ENCODE measurements at regions not wholly inside any gene's neighbourhood (a gene's known extent, or its start where the extent isn't known, plus 50 kb on each side); places are given as distances from the start of the nearest gene placed in this dataset.
A peak's percentile ranks its signal among the peaks of the same experiment; 100 is the strongest.
"Not testable (repeated sequence)": the region's sequence is repeated elsewhere in the genome, so short reads cannot be mapped to it uniquely, and the experiment has no call there.

- not testable (repeated sequence) for H3K4me3 ChIP-seq (ENCODE audit: low read length in 2 of 2); H3K27me3 ChIP-seq (ENCODE audit: control insufficient read depth in 2 of 2, insufficient read depth in 2 of 2, low read length in 2 of 2); H3K36me3 ChIP-seq (ENCODE audit: control insufficient read depth in 2 of 2, insufficient read depth in 2 of 2, low read length in 2 of 2); H3K9ac ChIP-seq (ENCODE audit: low read depth in 1 of 2, low read length in 2 of 2); H3K9me3 ChIP-seq (ENCODE audit: control insufficient read depth in 2 of 2, low read length in 2 of 2)
- peak overlapping the region in 1 of 2 donors; percentile 93 for H3K27ac ChIP-seq (ENCODE audit: low read depth in 2 of 2, low read length in 2 of 2)
- H3K4me1 ChIP-seq (ENCODE audit: control insufficient read depth in 2 of 2, insufficient read depth in 2 of 2, low read length in 2 of 2), result peaks cover 9 to 22% of the 10 kb centered on the region in 2 donors
These were observed 97.1 kb downstream of the TTLL2 start for GRCh38 chr6:167421944-167422343.

DNA sequence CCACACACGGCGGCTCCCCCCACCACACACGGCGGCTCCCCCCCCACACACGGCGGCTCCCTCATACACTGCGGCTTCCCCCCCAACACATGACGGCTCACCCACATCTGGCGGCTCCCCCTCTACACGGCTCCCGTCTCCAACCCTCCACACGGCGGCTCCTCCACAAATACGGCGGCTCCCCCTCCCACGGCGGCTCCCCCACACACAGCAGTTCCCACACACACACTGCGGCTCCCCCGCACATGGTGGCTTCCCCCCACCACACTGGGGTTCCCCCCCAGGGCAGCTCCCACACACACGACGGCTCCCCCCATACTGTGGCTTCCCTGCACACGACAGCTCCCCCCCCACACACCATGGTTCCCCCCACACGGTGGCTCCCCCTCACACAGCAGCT is 98.0 kb downstream of the TTLL2 start:
- Histone ChIP-seq H3K9ac (ENCODE audit: low read depth in 1 of 2, low read length in 2 of 2) (no peak overlapping the region), H3K4me1 (ENCODE audit: control insufficient read depth in 2 of 2, insufficient read depth in 2 of 2, low read length in 2 of 2) (peaks cover 9 to 22% of the 10 kb centered on the region in 2 donors), H3K27ac (ENCODE audit: low read depth in 2 of 2, low read length in 2 of 2) (no peak overlapping the region), H3K9me3 (ENCODE audit: control insufficient read depth in 2 of 2, low read length in 2 of 2) (no peaks in the 10 kb centered on the region), H3K36me3 (ENCODE audit: control insufficient read depth in 2 of 2, insufficient read depth in 2 of 2, low read length in 2 of 2) (no peaks in the 10 kb centered on the region), H3K27me3 (ENCODE audit: control insufficient read depth in 2 of 2, insufficient read depth in 2 of 2, low read length in 2 of 2) (no peaks in the 10 kb centered on the region), H3K4me3 (ENCODE audit: low read length in 2 of 2) (no peak overlapping the region)

DNA sequence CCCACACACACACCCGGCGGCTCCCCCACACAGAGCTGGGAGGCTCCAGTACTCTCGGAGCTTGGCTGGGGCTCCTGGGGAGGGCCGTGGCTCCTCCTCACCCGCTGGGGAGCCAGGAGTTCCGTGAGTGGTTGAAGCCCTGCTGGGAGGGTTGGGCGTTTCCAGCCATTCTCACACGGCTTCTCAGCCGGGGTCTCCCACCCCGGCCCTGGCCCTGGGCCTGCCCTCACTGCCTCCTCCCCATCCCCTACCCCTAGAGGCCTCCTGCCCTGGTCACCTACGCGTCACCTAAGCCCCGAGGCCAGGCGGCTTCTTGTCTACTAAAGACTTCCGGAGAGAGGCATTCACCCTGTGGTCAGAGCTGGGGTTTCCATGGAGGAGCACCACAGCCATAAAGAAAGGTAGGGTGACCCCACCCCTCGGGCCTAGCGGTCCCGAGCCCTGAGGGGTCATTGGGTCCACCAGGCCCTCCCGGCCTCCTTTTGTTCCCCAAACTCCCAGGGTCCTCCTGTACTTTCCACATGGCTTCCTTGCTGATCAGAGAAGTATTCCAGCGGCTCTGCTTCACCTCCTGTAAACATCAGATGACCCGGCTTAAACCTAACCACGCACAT is 99.3 kb downstream of the TTLL2 start:
- H3K4me3 ChIP-seq (ENCODE audit: low read length in 2 of 2), result peak overlapping the region in 1 of 2 donors; percentile 31

DNA sequence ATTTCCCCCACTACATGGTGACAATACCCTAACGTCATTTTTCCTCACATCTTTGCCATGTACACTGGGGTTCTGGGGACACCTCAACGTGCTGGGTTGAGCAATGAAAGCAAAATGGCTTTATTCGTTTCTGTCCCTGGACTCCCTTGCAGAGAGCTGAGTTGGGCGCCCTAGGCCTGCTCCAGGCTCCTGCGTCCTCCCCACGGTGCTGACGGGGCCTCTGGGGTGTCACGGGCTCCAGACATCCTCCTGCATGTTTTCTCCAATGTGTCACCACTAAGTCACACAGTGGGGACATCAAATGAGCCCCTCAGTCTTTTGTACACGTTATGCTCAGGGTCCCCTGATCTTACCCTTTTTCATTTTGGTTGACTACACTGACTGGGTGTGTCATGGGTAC is 99.8 kb downstream of the TTLL2 start:
- Histone ChIP-seq H3K9me3 (ENCODE audit: control insufficient read depth in 2 of 2, low read length in 2 of 2) (no peaks in the 10 kb centered on the region), H3K27ac (ENCODE audit: low read depth in 2 of 2, low read length in 2 of 2) (no peak overlapping the region), H3K4me3 (ENCODE audit: low read length in 2 of 2) (peak overlapping the region in 1 of 2 donors; percentile 9), H3K27me3 (ENCODE audit: control insufficient read depth in 2 of 2, insufficient read depth in 2 of 2, low read length in 2 of 2) (no peaks in the 10 kb centered on the region), H3K36me3 (ENCODE audit: control insufficient read depth in 2 of 2, insufficient read depth in 2 of 2, low read length in 2 of 2) (no peaks in the 10 kb centered on the region), H3K4me1 (ENCODE audit: control insufficient read depth in 2 of 2, insufficient read depth in 2 of 2, low read length in 2 of 2) (peaks cover 9 to 22% of the 10 kb centered on the region in 2 donors), H3K9ac (ENCODE audit: low read depth in 1 of 2, low read length in 2 of 2) (no peak overlapping the region)

More for the DNA sequence above, 99.3 kb downstream of the TTLL2 start:
- H3K27ac ChIP-seq (ENCODE audit: low read depth in 2 of 2, low read length in 2 of 2), result peak overlapping the region; percentile 43 to 47
- no peaks in the 10 kb centered on the region for H3K36me3 ChIP-seq (ENCODE audit: control insufficient read depth in 2 of 2, insufficient read depth in 2 of 2, low read length in 2 of 2)
- H3K4me1 ChIP-seq (ENCODE audit: control insufficient read depth in 2 of 2, insufficient read depth in 2 of 2, low read length in 2 of 2), result peaks cover 9 to 22% of the 10 kb centered on the region in 2 donors
- H3K9ac ChIP-seq (ENCODE audit: low read depth in 1 of 2, low read length in 2 of 2), result no peak overlapping the region
- no peaks in the 10 kb centered on the region for H3K9me3 ChIP-seq (ENCODE audit: control insufficient read depth in 2 of 2, low read length in 2 of 2)
- no peaks in the 10 kb centered on the region for H3K27me3 ChIP-seq (ENCODE audit: control insufficient read depth in 2 of 2, insufficient read depth in 2 of 2, low read length in 2 of 2)

DNA sequence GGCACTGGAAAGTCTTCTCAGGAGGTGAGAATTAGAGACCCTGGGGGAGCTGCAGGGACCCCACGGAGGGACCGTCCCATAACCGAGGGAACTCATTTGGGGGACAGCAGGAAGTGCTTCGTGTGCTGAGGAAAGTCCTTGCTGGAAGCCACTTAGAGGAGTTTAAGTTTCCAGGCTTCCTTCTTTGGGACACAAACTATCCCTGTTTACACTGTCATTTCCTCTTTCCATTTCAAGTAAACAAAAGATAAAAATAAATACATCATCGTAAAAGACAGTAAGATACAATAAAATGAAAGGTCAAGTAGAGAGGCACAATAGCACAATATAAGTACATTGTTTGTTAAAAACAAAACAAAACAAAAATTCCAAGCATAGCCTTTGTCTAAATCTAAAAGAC is 101.2 kb downstream of the TTLL2 start:
- Histone ChIP-seq H3K4me1 (ENCODE audit: control insufficient read depth in 2 of 2, insufficient read depth in 2 of 2, low read length in 2 of 2) (peaks cover 5 to 10% of the 10 kb centered on the region in 2 donors), H3K9me3 (ENCODE audit: control insufficient read depth in 2 of 2, low read length in 2 of 2) (no peaks in the 10 kb centered on the region), H3K4me3 (ENCODE audit: low read length in 2 of 2) (no peak overlapping the region), H3K27me3 (ENCODE audit: control insufficient read depth in 2 of 2, insufficient read depth in 2 of 2, low read length in 2 of 2) (no peaks in the 10 kb centered on the region), H3K36me3 (ENCODE audit: control insufficient read depth in 2 of 2, insufficient read depth in 2 of 2, low read length in 2 of 2) (no peaks in the 10 kb centered on the region), H3K27ac (ENCODE audit: low read depth in 2 of 2, low read length in 2 of 2) (peak overlapping the region in 1 of 2 donors; percentile 56), H3K9ac (ENCODE audit: low read depth in 1 of 2, low read length in 2 of 2) (no peak overlapping the region)

DNA sequence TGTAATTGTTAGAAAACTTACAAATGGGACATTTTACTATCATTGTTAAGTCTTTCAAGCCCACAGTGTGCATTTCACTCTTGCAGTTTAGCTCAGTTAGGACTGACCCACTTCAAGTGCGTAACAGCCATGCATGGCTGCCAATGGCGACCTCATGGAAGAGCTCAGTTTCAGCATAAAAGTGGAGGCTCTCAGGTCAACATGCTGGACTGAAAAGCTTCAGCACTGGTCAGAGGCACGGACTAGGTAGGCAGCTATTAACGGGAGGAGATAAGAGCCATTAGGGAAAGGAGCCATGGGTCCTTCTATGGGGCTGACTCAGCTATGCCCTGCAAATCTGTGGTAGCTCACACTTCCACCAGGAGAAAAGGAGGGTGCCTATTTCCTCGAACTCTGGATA is 101.8 kb downstream of the TTLL2 start:
- Histone ChIP-seq H3K9ac (ENCODE audit: low read depth in 1 of 2, low read length in 2 of 2) (no peak overlapping the region), H3K27ac (ENCODE audit: low read depth in 2 of 2, low read length in 2 of 2) (peak overlapping the region in 1 of 2 donors; percentile 12), H3K4me1 (ENCODE audit: control insufficient read depth in 2 of 2, insufficient read depth in 2 of 2, low read length in 2 of 2) (peaks cover 5 to 9% of the 10 kb centered on the region in 2 donors), H3K27me3 (ENCODE audit: control insufficient read depth in 2 of 2, insufficient read depth in 2 of 2, low read length in 2 of 2) (no peaks in the 10 kb centered on the region), H3K4me3 (ENCODE audit: low read length in 2 of 2) (no peak overlapping the region), H3K36me3 (ENCODE audit: control insufficient read depth in 2 of 2, insufficient read depth in 2 of 2, low read length in 2 of 2) (no peaks in the 10 kb centered on the region), H3K9me3 (ENCODE audit: control insufficient read depth in 2 of 2, low read length in 2 of 2) (no peaks in the 10 kb centered on the region)

DNA sequence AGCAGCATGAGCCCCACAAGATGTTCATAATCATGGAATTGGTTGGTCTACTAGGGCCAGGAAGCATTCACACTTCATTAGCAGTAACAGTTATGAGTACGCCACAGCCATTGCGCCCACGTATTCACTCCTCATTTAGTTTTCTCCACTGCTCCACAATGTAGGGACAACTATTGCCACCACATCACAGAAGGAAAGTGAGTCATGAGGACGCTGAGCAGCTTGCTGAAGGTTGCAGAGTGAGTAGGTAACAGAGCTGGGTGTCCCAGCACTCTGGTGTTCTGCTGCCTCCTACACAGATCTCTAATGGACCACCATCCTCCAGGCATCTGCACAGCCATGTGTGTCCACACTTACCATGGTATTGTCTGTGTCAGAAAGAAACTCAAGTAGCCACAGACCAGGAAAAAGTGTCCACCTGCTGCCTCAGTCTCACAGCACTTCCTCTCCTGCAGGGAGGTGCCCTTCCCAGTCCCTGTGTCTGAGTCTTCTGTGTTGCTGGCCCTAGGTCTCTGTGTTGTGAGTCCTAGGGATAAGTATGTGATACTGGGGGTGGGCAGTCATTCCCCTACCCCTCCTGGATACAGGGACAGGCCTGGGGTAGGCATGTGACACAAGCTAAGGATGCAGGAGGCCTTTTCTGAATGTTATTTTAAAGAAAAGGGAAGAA is 103.9 kb downstream of the TTLL2 start:
- Histone ChIP-seq H3K9me3 (ENCODE audit: control insufficient read depth in 2 of 2, low read length in 2 of 2) (no peaks in the 10 kb centered on the region), H3K4me1 (ENCODE audit: control insufficient read depth in 2 of 2, insufficient read depth in 2 of 2, low read length in 2 of 2) (peaks cover 5 to 9% of the 10 kb centered on the region in 2 donors), H3K36me3 (ENCODE audit: control insufficient read depth in 2 of 2, insufficient read depth in 2 of 2, low read length in 2 of 2) (no peaks in the 10 kb centered on the region), H3K4me3 (ENCODE audit: low read length in 2 of 2) (no peak overlapping the region), H3K27me3 (ENCODE audit: control insufficient read depth in 2 of 2, insufficient read depth in 2 of 2, low read length in 2 of 2) (no peaks in the 10 kb centered on the region), H3K27ac (ENCODE audit: low read depth in 2 of 2, low read length in 2 of 2) (no peak overlapping the region), H3K9ac (ENCODE audit: low read depth in 1 of 2, low read length in 2 of 2) (no peak overlapping the region)

GRCh38 chr6:167429353-167429752 is 104.5 kb downstream of the TTLL2 start:
- Histone ChIP-seq H3K4me1 (ENCODE audit: control insufficient read depth in 2 of 2, insufficient read depth in 2 of 2, low read length in 2 of 2) (peaks cover 5 to 9% of the 10 kb centered on the region in 2 donors), H3K36me3 (ENCODE audit: control insufficient read depth in 2 of 2, insufficient read depth in 2 of 2, low read length in 2 of 2) (no peaks in the 10 kb centered on the region), H3K9me3 (ENCODE audit: control insufficient read depth in 2 of 2, low read length in 2 of 2) (no peaks in the 10 kb centered on the region), H3K27ac (ENCODE audit: low read depth in 2 of 2, low read length in 2 of 2) (no peak overlapping the region), H3K4me3 (ENCODE audit: low read length in 2 of 2) (no peak overlapping the region), H3K9ac (ENCODE audit: low read depth in 1 of 2, low read length in 2 of 2) (no peak overlapping the region), H3K27me3 (ENCODE audit: control insufficient read depth in 2 of 2, insufficient read depth in 2 of 2, low read length in 2 of 2) (no peaks in the 10 kb centered on the region)

DNA sequence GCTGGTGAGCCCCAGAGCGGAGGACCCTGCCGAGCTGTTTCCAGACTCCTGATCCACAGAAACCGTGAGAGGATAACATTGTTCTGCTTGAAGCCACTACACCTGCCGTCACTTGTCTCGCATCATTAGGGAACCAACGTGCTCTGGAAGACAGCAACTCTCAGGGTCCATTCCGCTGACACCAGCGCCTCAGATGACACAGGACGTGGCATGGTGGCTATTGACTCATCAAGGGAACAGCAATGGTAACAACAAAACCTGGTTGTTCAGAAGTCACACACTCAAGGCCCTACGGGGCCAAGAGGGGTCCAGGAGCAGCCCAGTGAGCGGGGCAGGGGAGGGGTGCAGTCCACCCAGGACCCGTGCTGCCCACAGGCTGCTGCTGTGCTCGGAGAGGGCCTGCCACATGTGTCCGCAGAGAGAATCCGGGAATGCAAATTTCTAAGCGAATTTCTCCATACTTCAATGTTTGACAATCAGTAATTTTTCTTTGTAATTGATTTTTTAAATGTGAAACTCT is 110.4 kb downstream of the TTLL2 start:
- no peaks in the 10 kb centered on the region for H3K9me3 ChIP-seq (ENCODE audit: control insufficient read depth in 2 of 2, low read length in 2 of 2)
- H3K4me3 ChIP-seq (ENCODE audit: low read length in 2 of 2), result no peak overlapping the region
- no peaks in the 10 kb centered on the region for H3K4me1 ChIP-seq (ENCODE audit: control insufficient read depth in 2 of 2, insufficient read depth in 2 of 2, low read length in 2 of 2)
- H3K36me3 ChIP-seq (ENCODE audit: control insufficient read depth in 2 of 2, insufficient read depth in 2 of 2, low read length in 2 of 2), result no peaks in the 10 kb centered on the region
- no peak overlapping the region for H3K27ac ChIP-seq (ENCODE audit: low read depth in 2 of 2, low read length in 2 of 2)
- H3K9ac ChIP-seq (ENCODE audit: low read depth in 1 of 2, low read length in 2 of 2), result no peak overlapping the region
- H3K27me3 ChIP-seq (ENCODE audit: control insufficient read depth in 2 of 2, insufficient read depth in 2 of 2, low read length in 2 of 2), result no peaks in the 10 kb centered on the region

- Histone ChIP-seq H3K4me3 (ENCODE audit: low read length in 2 of 2) (no peak overlapping the region), H3K27me3 (ENCODE audit: control insufficient read depth in 2 of 2, insufficient read depth in 2 of 2, low read length in 2 of 2) (no peaks in the 10 kb centered on the region), H3K36me3 (ENCODE audit: control insufficient read depth in 2 of 2, insufficient read depth in 2 of 2, low read length in 2 of 2) (no peaks in the 10 kb centered on the region), H3K9ac (ENCODE audit: low read depth in 1 of 2, low read length in 2 of 2) (no peak overlapping the region), H3K9me3 (ENCODE audit: control insufficient read depth in 2 of 2, low read length in 2 of 2) (no peaks in the 10 kb centered on the region), H3K4me1 (ENCODE audit: control insufficient read depth in 2 of 2, insufficient read depth in 2 of 2, low read length in 2 of 2) (no peaks in the 10 kb centered on the region), H3K27ac (ENCODE audit: low read depth in 2 of 2, low read length in 2 of 2) (no peak overlapping the region)
These were observed 113.1 kb downstream of the TTLL2 start for GRCh38 chr6:167437888-167438484.
